ENCODE measurements at regions not wholly inside any gene's neighbourhood (a gene's known extent, or its start where the extent isn't known, plus 50 kb on each side); places are given as distances from the start of the nearest gene placed in this dataset.
"Not testable (repeated sequence)": the region's sequence is repeated elsewhere in the genome, so short reads cannot be mapped to it uniquely, and the experiment has no call there.

- DNase-seq (ENCODE audit: low read depth in 2 of 3, low spot score in 2 of 3) = no peak
These were observed 589.1 kb upstream of the ANO3 start for GRCh38 chr11:25742800-25743199.

- no peak for DNase-seq (ENCODE audit: low read depth in 2 of 3, low spot score in 2 of 3)
These were observed 576.5 kb upstream of the ANO3 start for GRCh38 chr11:25755381-25755780.

GRCh38 chr11:25755918-25756584 lies 575.9 kb upstream of the ANO3 start:
- no peak for DNase-seq (ENCODE audit: low read depth in 2 of 3, low spot score in 2 of 3)

GRCh38 chr11:25758145-25758661 lies 573.7 kb upstream of the ANO3 start:
- no peak for DNase-seq (ENCODE audit: low read depth in 2 of 3, low spot score in 2 of 3)

GRCh38 chr11:25766332-25767015 lies 565.5 kb upstream of the ANO3 start:
- DNase-seq (ENCODE audit: low read depth in 2 of 3, low spot score in 2 of 3) = no peak

GRCh38 chr11:25769287-25769686 lies 562.6 kb upstream of the ANO3 start:
- no peak for DNase-seq (ENCODE audit: low read depth in 2 of 3, low spot score in 2 of 3)

- DNase-seq (ENCODE audit: low read depth in 2 of 3, low spot score in 2 of 3) = no peak
These were observed 560.3 kb upstream of the ANO3 start for GRCh38 chr11:25771605-25772004.

GRCh38 chr11:25775603-25776002 lies 556.3 kb upstream of the ANO3 start:
- no peak for DNase-seq (ENCODE audit: low read depth in 2 of 3, low spot score in 2 of 3)

- no peak for DNase-seq (ENCODE audit: low read depth in 2 of 3, low spot score in 2 of 3)
These were observed 555.7 kb upstream of the ANO3 start for GRCh38 chr11:25776238-25776637.

GRCh38 chr11:25777343-25777742 lies 554.6 kb upstream of the ANO3 start:
- no peak for DNase-seq (ENCODE audit: low read depth in 2 of 3, low spot score in 2 of 3)

GRCh38 chr11:25779033-25779432 lies 552.9 kb upstream of the ANO3 start:
- DNase-seq (ENCODE audit: low read depth in 2 of 3, low spot score in 2 of 3) = no peak

- DNase-seq (ENCODE audit: low read depth in 2 of 3, low spot score in 2 of 3) = no peak
These were observed 544.5 kb upstream of the ANO3 start for GRCh38 chr11:25787416-25787815.

GRCh38 chr11:25790396-25790795 lies 541.5 kb upstream of the ANO3 start:
- DNase-seq (ENCODE audit: low read depth in 2 of 3, low spot score in 2 of 3) = no peak

GRCh38 chr11:25793637-25794036 lies 538.3 kb upstream of the ANO3 start:
- DNase-seq (ENCODE audit: low read depth in 2 of 3, low spot score in 2 of 3) = no peak

- DNase-seq (ENCODE audit: low read depth in 2 of 3, low spot score in 2 of 3) = no peak
These were observed 537.1 kb upstream of the ANO3 start for GRCh38 chr11:25794804-25795203.

- no peak for DNase-seq (ENCODE audit: low read depth in 2 of 3, low spot score in 2 of 3)
These were observed 515.5 kb upstream of the ANO3 start for GRCh38 chr11:25816411-25816810.

- DNase-seq (ENCODE audit: low read depth in 2 of 3, low spot score in 2 of 3) = no peak
These were observed 507.2 kb upstream of the ANO3 start for GRCh38 chr11:25824688-25825087.

- not testable (repeated sequence) for DNase-seq (ENCODE audit: low read depth in 2 of 3, low spot score in 2 of 3)
These were observed 500.4 kb upstream of the ANO3 start for GRCh38 chr11:25831485-25831884.

- DNase-seq (ENCODE audit: low read depth in 2 of 3, low spot score in 2 of 3) = no peak
These were observed 492.9 kb upstream of the ANO3 start for GRCh38 chr11:25838918-25839625.

- DNase-seq (ENCODE audit: low read depth in 2 of 3, low spot score in 2 of 3) = no peak
These were observed 487.1 kb upstream of the ANO3 start for GRCh38 chr11:25844811-25845210.

GRCh38 chr11:25855916-25856315 lies 476.0 kb upstream of the ANO3 start:
- DNase-seq (ENCODE audit: low read depth in 2 of 3, low spot score in 2 of 3) = no peak

GRCh38 chr11:25859776-25860175 lies 472.2 kb upstream of the ANO3 start:
- DNase-seq (ENCODE audit: low read depth in 2 of 3, low spot score in 2 of 3) = no peak
